ENCODE measurements at regions not wholly inside any gene's neighbourhood (a gene's known extent, or its start where the extent isn't known, plus 50 kb on each side); places are given as distances from the start of the nearest gene placed in this dataset.

DNA sequence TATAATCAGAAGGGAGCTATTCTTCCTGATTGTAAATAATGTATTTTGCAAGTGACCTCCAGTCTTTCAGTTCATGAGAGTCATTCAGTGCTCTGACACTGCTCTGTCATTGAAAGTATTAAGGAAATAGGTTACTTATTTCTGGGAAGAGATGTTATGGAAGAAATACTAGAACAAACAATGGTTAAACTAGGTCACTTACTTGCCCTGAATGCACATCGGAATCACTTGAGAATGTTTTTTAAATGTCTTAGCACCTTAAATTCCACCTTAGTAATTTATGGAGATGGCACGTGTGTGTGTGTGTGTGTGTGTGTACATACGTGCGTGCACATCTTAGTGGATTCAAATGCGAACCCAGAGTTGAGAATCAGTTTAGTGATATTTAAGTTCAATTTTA, 126.6 kb upstream of the KCNH7 start:
- Histone ChIP-seq H3K9ac (ENCODE audit: insufficient read depth in 1 of 2, low read depth in 2 of 2, low read length in 2 of 2) (no peak overlapping the region), H3K9me1 (ENCODE audit: control insufficient read depth, insufficient read depth, low read length) (no peaks in the 10 kb centered on the region), H3K36me3 (ENCODE audit: control insufficient read depth, insufficient read depth, low read length) (no peaks in the 10 kb centered on the region), H2AFZ (ENCODE audit: low read depth, low read length) (no peak overlapping the region), H3K4me2 (ENCODE audit: insufficient read depth, low read length) (no peak overlapping the region), H3K27ac (ENCODE audit: extremely low read depth, low read depth, low read length) (no peak overlapping the region), H3K4me3 (no peak overlapping the region), H4K20me1 (replicated peaks; ENCODE audit: control insufficient read depth, insufficient read depth, low read length) (no peaks in the 10 kb centered on the region), H3K4me1 (replicated peaks in 1 of 2; ENCODE audit: control insufficient read depth in 2 of 2, insufficient read depth in 2 of 2, low read length in 2 of 2) (no peaks in the 10 kb centered on the region), H3K79me2 (ENCODE audit: control insufficient read depth, insufficient read depth, low read length) (no peaks in the 10 kb centered on the region), H3K27me3 (ENCODE audit: control insufficient read depth in 2 of 2, insufficient read depth in 2 of 2, low read length in 2 of 2) (no peaks in the 10 kb centered on the region), H3K9me3 (replicated peaks; ENCODE audit: control insufficient read depth, insufficient read depth, low read depth, low read length) (no peaks in the 10 kb centered on the region)
- ChIA-PET CTCF (ENCODE audit: low intra/inter-chr PET ratio) (no interaction called here), POLR2A (no interaction called here)
- DNase-seq (ENCODE audit: extremely low read depth in 1 of 4, low spot score in 3 of 4) (no peak), FAIRE-seq (no peak), ATAC-seq (no peak)
- no peak for TF ChIP-seq NFIX (CRISPR knock-in tag; IDR thresholded peaks at IDR 0.05; ENCODE audit: low read depth)
- TF ChIP-seq HDAC1 (IDR thresholded peaks at IDR 0.05), result no peak
- TF ChIP-seq MCM7 (IDR thresholded peaks at IDR 0.05), result no peak
- no peak for TF ChIP-seq ZNF785 (CRISPR knock-in tag; IDR thresholded peaks at IDR 0.05)
- TF ChIP-seq SRF (CRISPR knock-in tag; IDR thresholded peaks at IDR 0.05), result no peak
- no TSS peak for BruUV-seq (replicated peaks)
- intact Hi-C loops (cut with micrococcal nuclease), result no loop called here
- 0% methylated on average over 5 of the region's 5 CpGs for WGBS (ENCODE audit: insufficient coverage, low coverage, missing lambda C conversion rate)
- in situ Hi-C loops (cut with MboI), result no loop called here

DNA sequence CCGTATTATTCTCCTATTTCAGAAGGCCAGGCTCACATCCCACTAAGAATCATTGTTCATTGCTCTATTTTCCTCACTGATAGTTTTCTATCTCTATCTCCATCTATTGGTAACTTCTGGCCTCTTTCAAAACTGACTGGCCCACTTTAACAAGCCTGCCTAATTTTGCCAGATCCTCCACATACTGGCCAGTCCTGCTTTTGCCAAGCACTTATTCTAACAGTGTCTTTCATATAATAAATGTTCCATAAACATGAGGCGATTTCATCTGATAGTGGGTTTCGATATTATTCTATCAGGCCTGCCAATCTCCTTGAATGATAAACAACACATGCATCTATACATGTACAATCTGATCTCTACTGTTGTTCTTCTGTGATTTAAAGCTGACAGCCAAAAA, 125.9 kb upstream of the KCNH7 start:
- Histone ChIP-seq H3K9me1 (ENCODE audit: control insufficient read depth, insufficient read depth, low read length) (no peaks in the 10 kb centered on the region), H2AFZ (ENCODE audit: low read depth, low read length) (no peak overlapping the region), H4K20me1 (replicated peaks; ENCODE audit: control insufficient read depth, insufficient read depth, low read length) (no peaks in the 10 kb centered on the region), H3K9me3 (replicated peaks; ENCODE audit: control insufficient read depth, insufficient read depth, low read depth, low read length) (no peaks in the 10 kb centered on the region), H3K36me3 (ENCODE audit: control insufficient read depth, insufficient read depth, low read length) (no peaks in the 10 kb centered on the region), H3K79me2 (ENCODE audit: control insufficient read depth, insufficient read depth, low read length) (no peaks in the 10 kb centered on the region), H3K27me3 (ENCODE audit: control insufficient read depth in 2 of 2, insufficient read depth in 2 of 2, low read length in 2 of 2) (no peaks in the 10 kb centered on the region), H3K27ac (ENCODE audit: extremely low read depth, low read depth, low read length) (no peak overlapping the region), H3K4me3 (no peak overlapping the region), H3K4me1 (replicated peaks in 1 of 2; ENCODE audit: control insufficient read depth in 2 of 2, insufficient read depth in 2 of 2, low read length in 2 of 2) (no peaks in the 10 kb centered on the region), H3K4me2 (ENCODE audit: insufficient read depth, low read length) (no peak overlapping the region), H3K9ac (ENCODE audit: insufficient read depth in 1 of 2, low read depth in 2 of 2, low read length in 2 of 2) (no peak overlapping the region)
- ChIA-PET POLR2A (no interaction called here), CTCF (ENCODE audit: low intra/inter-chr PET ratio) (no interaction called here)
- DNase-seq (ENCODE audit: extremely low read depth in 1 of 4, low spot score in 3 of 4) (no peak), ATAC-seq (no peak), FAIRE-seq (no peak)
- in situ Hi-C loops (cut with MboI), result no loop called here
- intact Hi-C loops (cut with micrococcal nuclease), result no loop called here
- no TSS peak for BruUV-seq (replicated peaks)
- WGBS (ENCODE audit: insufficient coverage, low coverage, missing lambda C conversion rate), result 1% methylated on average over 3 of the region's 3 CpGs
- TF ChIP-seq, protein P1, sequence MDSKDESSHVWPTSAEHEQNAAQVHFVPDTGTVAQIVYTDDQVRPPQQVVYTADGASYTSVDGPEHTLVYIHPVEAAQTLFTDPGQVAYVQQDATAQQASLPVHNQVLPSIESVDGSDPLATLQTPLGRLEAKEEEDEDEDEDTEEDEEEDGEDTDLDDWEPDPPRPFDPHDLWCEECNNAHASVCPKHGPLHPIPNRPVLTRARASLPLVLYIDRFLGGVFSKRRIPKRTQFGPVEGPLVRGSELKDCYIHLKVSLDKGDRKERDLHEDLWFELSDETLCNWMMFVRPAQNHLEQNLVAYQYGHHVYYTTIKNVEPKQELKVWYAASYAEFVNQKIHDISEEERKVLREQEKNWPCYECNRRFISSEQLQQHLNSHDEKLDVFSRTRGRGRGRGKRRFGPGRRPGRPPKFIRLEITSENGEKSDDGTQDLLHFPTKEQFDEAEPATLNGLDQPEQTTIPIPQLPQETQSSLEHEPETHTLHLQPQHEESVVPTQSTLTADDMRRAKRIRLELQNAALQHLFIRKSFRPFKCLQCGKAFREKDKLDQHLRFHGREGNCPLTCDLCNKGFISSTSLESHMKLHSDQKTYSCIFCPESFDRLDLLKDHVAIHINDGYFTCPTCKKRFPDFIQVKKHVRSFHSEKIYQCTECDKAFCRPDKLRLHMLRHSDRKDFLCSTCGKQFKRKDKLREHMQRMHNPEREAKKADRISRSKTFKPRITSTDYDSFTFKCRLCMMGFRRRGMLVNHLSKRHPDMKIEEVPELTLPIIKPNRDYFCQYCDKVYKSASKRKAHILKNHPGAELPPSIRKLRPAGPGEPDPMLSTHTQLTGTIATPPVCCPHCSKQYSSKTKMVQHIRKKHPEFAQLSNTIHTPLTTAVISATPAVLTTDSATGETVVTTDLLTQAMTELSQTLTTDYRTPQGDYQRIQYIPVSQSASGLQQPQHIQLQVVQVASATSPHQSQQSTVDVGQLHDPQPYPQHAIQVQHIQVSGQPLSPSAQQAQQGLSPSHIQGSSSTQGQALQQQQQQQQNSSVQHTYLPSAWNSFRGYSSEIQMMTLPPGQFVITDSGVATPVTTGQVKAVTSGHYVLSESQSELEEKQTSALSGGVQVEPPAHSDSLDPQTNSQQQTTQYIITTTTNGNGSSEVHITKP (IDR thresholded peaks at IDR 0.05; ENCODE audit: partially characterized antibody), result no peak
- TF ChIP-seq PCBP1 (IDR thresholded peaks at IDR 0.05; ENCODE audit: low read depth, low read length, poor library complexity, severe bottlenecking) (no peak), ZNF75A (CRISPR knock-in tag; IDR thresholded peaks at IDR 0.05) (no peak), NEUROD1 (IDR thresholded peaks at IDR 0.05; ENCODE audit: borderline replicate concordance, low read depth, low read length, partially characterized antibody) (no peak), NFXL1 (CRISPR knock-in tag; IDR thresholded peaks at IDR 0.05) (no peak), SMARCA5 (IDR thresholded peaks at IDR 0.05) (no peak)
- TF ChIP-seq, protein P2, sequence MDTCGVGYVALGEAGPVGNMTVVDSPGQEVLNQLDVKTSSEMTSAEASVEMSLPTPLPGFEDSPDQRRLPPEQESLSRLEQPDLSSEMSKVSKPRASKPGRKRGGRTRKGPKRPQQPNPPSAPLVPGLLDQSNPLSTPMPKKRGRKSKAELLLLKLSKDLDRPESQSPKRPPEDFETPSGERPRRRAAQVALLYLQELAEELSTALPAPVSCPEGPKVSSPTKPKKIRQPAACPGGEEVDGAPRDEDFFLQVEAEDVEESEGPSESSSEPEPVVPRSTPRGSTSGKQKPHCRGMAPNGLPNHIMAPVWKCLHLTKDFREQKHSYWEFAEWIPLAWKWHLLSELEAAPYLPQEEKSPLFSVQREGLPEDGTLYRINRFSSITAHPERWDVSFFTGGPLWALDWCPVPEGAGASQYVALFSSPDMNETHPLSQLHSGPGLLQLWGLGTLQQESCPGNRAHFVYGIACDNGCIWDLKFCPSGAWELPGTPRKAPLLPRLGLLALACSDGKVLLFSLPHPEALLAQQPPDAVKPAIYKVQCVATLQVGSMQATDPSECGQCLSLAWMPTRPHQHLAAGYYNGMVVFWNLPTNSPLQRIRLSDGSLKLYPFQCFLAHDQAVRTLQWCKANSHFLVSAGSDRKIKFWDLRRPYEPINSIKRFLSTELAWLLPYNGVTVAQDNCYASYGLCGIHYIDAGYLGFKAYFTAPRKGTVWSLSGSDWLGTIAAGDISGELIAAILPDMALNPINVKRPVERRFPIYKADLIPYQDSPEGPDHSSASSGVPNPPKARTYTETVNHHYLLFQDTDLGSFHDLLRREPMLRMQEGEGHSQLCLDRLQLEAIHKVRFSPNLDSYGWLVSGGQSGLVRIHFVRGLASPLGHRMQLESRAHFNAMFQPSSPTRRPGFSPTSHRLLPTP (IDR thresholded peaks at IDR 0.05; ENCODE audit: borderline replicate concordance, extremely low read depth, insufficient read length), result no peak
